ENCODE measurements at regions not wholly inside any gene's neighbourhood (a gene's known extent, or its start where the extent isn't known, plus 50 kb on each side); places are given as distances from the start of the nearest gene placed in this dataset.

GRCh38 chr5:42930934-42931333 lies 109.2 kb downstream of the ANXA2R start:
- Histone ChIP-seq H3K27me3 (no peaks in the 10 kb centered on the region), H3K9me3 (peaks cover 0 to 13% (median 0%) of the 10 kb centered on the region in 4 donors), H3K4me1 (no peaks in the 10 kb centered on the region), H3K4me3 (no peak overlapping the region), H3K36me3 (peaks cover 0 to 2% (median 0%) of the 10 kb centered on the region in 3 donors), H3K27ac (no peak overlapping the region)
- 92 to 98% methylated on average over 1 of the region's 1 CpG for WGBS, 2 donors
- no peak for DNase-seq (ENCODE audit: low spot score in 2 of 2)
- no peak for TF ChIP-seq POLR2A (IDR thresholded peaks at IDR 0.05)
- no peak for TF ChIP-seq CTCF (IDR thresholded peaks at IDR 0.05)
- no peak for TF ChIP-seq EP300 (IDR thresholded peaks at IDR 0.05)

DNA sequence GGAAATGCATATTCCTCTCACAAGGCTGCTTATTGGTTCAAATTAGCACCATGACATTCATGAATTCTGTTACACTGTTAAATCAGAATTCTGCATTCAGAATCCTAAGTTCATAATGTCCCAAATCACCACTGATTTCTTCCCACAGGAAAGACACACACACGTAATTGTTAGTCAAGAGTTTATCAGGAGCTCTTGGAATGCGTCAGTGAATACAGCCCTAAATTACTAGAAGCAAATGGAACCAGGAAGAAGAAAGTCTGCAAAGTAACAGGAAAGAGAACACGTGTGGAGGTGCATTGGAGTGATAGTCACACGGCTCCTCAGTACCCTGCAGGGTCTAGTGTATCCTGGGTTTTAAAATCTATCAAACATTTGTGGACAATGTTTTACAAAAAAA lies 110.2 kb downstream of the ANXA2R start:
- TF ChIP-seq POLR2A (IDR thresholded peaks at IDR 0.05): no peak
- TF ChIP-seq CTCF (IDR thresholded peaks at IDR 0.05): no peak
- no peak for TF ChIP-seq EP300 (IDR thresholded peaks at IDR 0.05)
- 56 to 68% methylated on average over 4 of the region's 4 CpGs for WGBS, 2 donors
- Histone ChIP-seq H3K9me3 (peaks cover 0 to 13% (median 0%) of the 10 kb centered on the region in 4 donors), H3K27me3 (no peaks in the 10 kb centered on the region), H3K27ac (no peak overlapping the region), H3K36me3 (peaks cover 0 to 2% (median 0%) of the 10 kb centered on the region in 3 donors), H3K4me3 (no peak overlapping the region), H3K4me1 (no peaks in the 10 kb centered on the region)
- no peak for DNase-seq (ENCODE audit: low spot score in 2 of 2)

- no peak overlapping the region for H3K4me3 ChIP-seq
- TF ChIP-seq POLR2A (IDR thresholded peaks at IDR 0.05) (no peak), EP300 (IDR thresholded peaks at IDR 0.05) (no peak), CTCF (IDR thresholded peaks at IDR 0.05) (no peak)
- DNase-seq (ENCODE audit: low spot score in 2 of 2): no peak
- 95 to 96% methylated on average over 8 of the region's 8 CpGs for WGBS, 2 donors
- H3K4me1 ChIP-seq: no peaks in the 10 kb centered on the region
- peaks cover 0 to 11% (median 0%) of the 10 kb centered on the region in 3 donors for H3K36me3 ChIP-seq
- H3K27me3 ChIP-seq: no peaks in the 10 kb centered on the region
- no peak overlapping the region for H3K27ac ChIP-seq
- H3K9me3 ChIP-seq: peaks cover 0 to 21% (median 0%) of the 10 kb centered on the region in 4 donors
Observed at GRCh38 chr5:42927730-42928129, 112.4 kb downstream of the ANXA2R start.

- Histone ChIP-seq H3K4me1 (no peaks in the 10 kb centered on the region), H3K36me3 (peaks cover 0 to 11% (median 0%) of the 10 kb centered on the region in 3 donors), H3K9me3 (peaks cover 0 to 9% (median 0%) of the 10 kb centered on the region in 4 donors), H3K27ac (no peak overlapping the region), H3K27me3 (no peaks in the 10 kb centered on the region), H3K4me3 (no peak overlapping the region)
- no peak for DNase-seq (ENCODE audit: low spot score in 2 of 2)
- no peak for TF ChIP-seq EP300 (IDR thresholded peaks at IDR 0.05)
- TF ChIP-seq POLR2A (IDR thresholded peaks at IDR 0.05): no peak
- TF ChIP-seq CTCF (IDR thresholded peaks at IDR 0.05): no peak
- WGBS, 2 donors: 93 to 97% methylated on average over 16 of the region's 16 CpGs
Observed at GRCh38 chr5:42924686-42925085, 113.0 kb upstream of the SELENOP start.

- no peak for DNase-seq (ENCODE audit: low spot score in 2 of 2)
- 70 to 87% methylated on average over 10 to 37 of the region's 37 CpGs for WGBS, 2 donors
Observed at GRCh38 chr5:42924226-42924625, 112.5 kb upstream of the SELENOP start.

More at GRCh38 chr5:42924226-42924625, 112.5 kb upstream of the SELENOP start:
- Histone ChIP-seq H3K9me3 (peaks cover 0 to 9% (median 0%) of the 10 kb centered on the region in 4 donors), H3K4me3 (no peak overlapping the region), H3K27ac (no peak overlapping the region), H3K4me1 (no peaks in the 10 kb centered on the region), H3K36me3 (peaks cover 0 to 11% (median 0%) of the 10 kb centered on the region in 3 donors), H3K27me3 (no peaks in the 10 kb centered on the region)
- TF ChIP-seq POLR2A (IDR thresholded peaks at IDR 0.05): no peak
- no peak for TF ChIP-seq CTCF (IDR thresholded peaks at IDR 0.05)
